DMS153 (cell line): ENCODE measurements at regions not wholly inside any gene's neighbourhood (a gene's known extent, or its start where the extent isn't known, plus 50 kb on each side); places are given as distances from the start of the nearest gene placed in this dataset.
"Not testable (repeated sequence)": the region's sequence is repeated elsewhere in the genome, so short reads cannot be mapped to it uniquely, and the experiment has no call there.

Experiments
- DNase-seq: peaks from one replicate; lab custom pipeline; 2025; lab: John Stamatoyannopoulos, UW

DNA sequence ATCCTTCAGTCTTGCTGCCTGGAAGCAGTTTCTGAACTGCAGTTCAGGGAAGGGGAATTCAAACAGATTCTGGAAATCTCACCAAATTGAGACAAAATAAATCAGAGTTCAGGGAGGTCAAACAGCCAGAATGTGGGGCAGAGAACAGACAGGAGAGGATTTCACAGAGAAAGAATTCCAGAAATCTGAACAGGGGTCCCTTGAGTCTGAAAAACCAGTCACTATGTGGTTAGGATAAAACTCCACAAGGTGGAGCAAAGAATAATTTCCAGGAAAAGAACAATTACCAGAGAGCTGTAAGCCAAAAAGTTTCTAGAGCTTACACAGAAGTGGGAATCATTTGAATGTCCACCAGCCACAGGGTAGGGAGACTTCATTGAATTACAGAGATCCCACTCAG is 84.7 kb downstream of the URB2 start:
- DNase-seq, result no peak

DNA sequence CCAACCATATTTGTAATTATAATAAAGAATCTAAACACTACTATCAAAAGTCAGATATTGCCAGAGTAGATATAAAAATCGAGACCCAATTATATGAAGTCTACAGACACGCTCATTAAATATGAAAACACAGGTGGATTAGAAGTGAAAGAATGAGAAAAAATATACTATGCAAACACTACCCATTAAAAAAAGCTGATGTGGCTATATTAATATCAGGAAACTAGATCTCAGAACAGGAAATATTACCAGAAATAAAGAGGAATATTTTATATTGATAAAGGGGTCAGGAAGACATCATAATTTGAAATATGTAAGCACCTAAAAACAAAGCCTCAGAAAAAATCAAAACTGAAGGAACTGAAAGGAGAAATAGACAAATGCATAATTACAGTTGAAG is 88.3 kb downstream of the URB2 start:
- DNase-seq, result no peak

- no peak for DNase-seq
Measured at GRCh38 chr1:229714964-229715603, 89.0 kb downstream of the URB2 start.

- DNase-seq, result no peak
Measured at GRCh38 chr1:229716069-229716468, 90.0 kb downstream of the URB2 start.

GRCh38 chr1:229716704-229717103 is 90.7 kb downstream of the URB2 start:
- no peak for DNase-seq

DNA sequence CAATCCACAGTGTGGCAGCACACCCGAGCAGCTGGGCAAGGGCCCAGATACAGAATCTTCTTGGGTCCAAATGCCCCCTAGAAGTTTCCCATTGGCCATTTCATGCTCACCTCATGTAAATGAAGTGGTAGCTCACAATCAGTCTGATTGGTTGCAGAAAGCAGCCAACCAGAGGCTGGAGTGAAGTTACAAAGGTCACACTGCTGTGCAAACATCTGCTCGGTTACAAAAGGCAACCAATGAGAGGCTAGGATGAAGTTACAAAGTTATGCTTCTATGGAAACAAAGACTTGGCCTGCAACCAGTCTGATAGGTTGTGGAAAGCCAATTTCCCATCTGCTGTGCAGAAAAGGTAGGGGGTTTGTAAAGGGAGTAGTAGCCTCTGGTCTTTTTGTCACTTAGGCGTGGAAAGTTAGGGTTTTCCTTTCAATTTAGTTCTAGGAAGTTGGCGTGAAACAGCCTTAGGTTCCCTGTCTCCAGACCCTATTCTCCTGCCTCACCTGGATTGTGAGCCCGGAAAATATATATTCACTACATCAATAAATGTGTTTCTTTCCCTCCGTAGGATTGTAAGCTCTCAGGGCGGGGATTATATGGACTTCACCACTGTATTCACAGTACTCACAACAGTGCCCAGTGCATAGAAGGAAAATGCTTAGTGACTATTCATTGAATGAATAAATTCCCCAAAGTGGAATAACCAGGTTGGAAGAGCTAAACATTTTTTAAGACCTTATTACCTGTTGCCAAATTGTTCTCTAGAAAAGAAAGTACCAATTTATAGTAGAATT is 91.9 kb downstream of the URB2 start:
- DNase-seq, result no peak

DNA sequence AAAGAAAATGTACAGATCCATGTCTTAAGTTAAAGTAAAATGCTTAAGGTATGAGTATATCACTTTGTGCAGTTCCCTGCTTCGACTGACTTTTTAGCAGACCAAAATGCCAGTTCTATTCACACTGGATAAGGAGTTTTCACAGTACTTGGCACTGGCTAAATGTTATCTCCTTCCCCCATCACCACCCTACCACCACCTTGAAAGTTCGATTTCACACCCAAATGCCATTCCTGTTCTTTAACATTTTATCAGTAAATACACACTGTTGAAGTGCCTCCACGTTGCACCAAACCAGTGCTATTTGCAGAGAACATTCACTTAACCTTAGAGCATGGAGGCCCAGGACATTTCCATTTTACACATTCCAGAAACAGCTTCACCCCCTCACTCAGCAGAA is 100.0 kb downstream of the URB2 start:
- no peak for DNase-seq

- no peak for DNase-seq
Measured at GRCh38 chr1:229729916-229730315, 103.9 kb downstream of the URB2 start.

- DNase-seq, result no peak
Measured at GRCh38 chr1:229730573-229730972, 104.5 kb downstream of the URB2 start.

- no peak for DNase-seq
Measured at GRCh38 chr1:229732061-229732460, 106.0 kb downstream of the URB2 start.

- DNase-seq, result no peak
Measured at GRCh38 chr1:229736376-229736775, 110.3 kb downstream of the URB2 start.

- DNase-seq, result not testable (repeated sequence)
Measured at GRCh38 chr1:229742614-229743013, 116.6 kb downstream of the URB2 start.

DNA sequence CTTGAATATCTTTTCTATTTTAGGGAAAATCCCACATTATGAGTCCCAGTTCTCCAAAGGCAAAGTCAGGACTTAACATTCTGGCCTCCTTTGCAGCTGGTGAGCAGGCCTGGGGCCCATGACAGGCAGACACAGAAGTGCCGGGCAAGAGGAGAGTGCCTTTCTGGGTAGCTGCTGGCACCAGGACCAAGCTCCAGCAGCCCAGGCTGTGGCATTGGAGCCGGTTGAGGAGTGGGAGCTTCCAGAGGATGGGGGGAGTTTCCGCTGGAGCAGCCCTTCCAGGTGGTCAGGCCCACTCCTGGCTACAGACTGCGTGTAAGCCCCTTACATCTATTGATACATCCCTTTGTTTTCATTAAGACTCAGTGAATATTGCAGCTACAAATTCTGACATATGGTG is 123.9 kb downstream of the URB2 start:
- no peak for DNase-seq

DNA sequence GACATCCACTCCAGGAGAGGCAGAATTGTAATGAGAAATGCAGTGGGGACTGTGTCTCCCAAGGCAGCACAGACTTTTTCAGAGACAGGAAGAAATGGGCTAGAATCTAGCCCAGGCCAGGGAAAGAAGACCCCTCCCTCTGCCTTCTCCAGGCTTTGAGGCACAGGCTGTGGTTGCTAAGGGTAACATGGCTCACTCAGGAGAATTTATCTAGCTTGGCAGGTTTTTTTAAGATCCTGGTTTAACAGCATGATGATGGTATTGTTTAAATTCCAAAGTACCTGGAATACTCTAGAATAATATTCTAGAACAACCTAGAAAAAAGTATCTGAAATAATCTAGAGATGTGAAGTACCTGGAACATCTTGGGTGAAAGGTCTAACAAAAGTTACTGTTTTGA is 125.6 kb downstream of the URB2 start:
- DNase-seq, result no peak

DNA sequence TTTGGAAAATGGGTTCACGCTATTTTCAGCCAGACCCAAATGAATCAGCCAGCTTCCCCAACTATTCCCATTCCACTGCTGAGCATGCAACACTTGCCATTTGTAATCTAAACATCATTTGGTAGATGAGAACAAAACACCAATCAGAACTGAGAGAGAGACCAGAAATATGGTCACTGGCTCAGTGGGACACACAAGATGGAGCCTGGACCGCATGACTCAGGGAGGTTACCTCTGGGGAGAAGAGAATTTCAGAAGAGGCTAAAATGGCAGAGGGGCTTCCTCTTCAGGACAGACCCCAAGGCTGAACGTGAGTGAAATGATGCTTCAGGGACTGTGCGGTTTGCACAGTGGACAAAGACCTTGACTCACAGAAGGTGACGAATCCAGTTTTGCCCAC is 126.6 kb downstream of the URB2 start:
- no peak for DNase-seq

GRCh38 chr1:229753764-229754551 is 127.9 kb downstream of the URB2 start:
- no peak for DNase-seq

DNA sequence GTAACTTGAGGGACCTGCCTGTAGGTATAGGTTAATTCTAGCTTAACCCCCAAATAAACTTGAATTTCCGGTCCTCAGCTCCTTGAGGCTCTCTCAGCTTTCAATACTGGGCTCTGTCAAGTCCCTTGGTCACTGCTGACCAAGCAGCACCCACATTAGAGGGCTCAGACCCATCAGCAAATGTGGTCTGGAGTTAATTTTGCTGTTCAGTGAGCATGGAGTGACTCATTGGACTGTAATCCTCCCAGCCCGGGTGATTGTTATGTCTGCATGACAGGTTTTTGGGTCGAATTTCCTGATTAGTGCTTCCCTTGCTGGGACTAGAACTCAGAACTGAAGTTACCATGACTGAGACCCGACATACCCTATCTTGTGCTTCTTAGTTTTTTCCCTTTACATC is 130.6 kb downstream of the URB2 start:
- DNase-seq, result no peak

GRCh38 chr1:229757226-229757625 is 131.2 kb downstream of the URB2 start:
- no peak for DNase-seq

DNA sequence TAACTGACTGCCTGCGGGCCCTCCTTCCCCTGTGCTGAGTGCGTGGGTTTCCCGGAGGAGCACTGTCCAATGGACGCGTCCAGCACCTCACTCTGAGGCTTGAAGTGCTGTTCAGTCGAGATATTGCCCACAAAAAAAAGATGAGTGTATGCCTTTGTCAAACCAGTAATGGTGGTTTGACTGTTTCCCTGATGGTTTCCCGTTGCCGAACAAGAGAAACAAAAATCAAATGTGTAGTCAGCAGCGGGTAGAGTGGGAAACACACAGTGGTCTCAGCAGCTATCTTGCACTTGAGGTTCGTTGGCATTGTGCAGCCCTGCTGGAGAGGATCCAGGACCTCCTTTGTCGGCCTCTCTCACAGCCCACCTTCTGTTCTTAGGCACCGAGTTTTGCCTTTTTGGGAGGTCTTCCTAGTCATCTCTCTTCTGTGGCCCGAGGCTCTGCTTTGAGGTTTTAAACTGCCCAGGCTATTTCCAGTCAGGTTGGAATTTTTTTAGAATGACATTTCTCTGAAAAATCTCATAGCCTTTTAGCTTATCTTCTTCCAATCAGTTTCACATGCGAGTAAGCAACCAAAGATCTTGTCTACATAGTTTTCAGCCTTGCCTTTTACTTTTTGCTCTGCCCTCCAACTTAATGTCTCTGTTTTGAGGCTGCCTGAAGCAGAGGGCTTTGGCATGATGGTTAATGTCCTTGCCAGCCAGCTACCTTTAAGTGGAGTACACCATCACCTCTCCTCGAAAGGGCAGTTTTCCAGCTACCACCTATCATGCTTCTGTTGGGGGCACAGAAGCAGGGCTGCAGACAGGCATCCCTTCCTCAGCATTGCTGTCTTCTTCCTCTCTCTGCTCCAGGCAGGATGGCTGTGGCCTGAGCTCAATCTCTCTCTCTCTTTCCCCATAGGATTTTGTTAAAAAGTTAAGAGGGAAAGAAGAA is 132.3 kb downstream of the URB2 start:
- DNase-seq, result no peak

DNA sequence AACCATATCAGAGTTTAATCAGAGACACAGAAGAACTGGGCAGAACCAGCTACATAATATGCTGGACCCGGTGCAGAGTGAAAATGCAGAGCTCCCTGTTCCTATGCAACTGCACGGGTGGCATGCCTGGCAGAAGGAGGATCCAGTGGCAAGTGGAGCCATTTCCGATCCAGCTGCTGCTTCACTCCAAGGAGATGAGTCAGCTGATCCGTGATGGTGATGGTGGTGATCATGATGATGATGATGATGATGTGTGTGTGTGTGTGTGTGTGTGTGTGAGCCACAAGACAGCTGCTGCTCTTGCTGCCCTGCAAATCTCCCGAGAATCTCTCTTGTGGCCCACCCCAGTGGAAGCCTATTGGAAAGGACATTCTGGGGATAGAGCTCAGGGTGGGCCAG is 133.0 kb downstream of the URB2 start:
- no peak for DNase-seq

DNA sequence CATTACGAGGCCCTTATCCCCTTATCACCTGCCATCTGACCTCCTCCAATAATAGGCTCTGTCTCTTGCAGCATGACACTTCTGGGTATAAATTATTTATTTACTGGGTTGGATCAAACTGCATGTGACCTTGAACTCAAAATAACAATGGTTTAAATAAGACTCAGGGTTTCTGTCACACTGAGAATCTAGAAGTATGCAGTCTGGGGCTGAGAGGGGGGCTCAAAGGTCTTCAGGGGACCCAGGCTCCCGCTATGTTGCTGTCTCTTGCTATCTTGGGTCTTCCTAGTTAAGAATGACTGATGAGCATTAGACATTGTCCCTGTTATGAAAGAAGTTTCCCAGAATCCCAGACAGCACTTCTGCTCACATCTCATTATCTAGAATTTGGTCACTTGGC is 133.5 kb downstream of the URB2 start:
- no peak for DNase-seq

DNA sequence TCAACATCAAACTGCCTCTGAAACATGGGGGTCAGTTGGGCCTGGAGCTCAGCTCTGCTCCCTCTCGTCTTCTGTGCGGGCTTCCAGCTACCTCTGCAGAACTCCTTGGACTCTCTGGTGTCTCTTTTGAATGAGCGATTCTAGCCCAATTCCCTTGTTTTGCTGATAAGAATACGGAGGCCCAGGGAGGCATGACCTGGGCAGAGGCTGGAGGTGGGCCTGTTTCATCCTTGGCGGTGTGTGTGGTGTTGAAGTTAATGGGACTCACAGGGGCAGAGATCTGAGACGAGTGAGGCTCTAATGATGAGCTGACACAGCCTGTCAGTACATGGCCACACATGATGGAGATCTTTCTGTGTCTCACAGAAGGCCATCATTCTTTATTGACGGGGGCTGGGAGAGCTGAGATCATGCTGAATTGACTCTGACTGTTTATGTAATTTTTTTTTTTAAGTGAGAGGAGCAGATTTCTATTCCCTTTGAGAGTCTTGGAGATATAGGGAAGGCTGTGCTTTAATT is 134.5 kb downstream of the URB2 start:
- DNase-seq, result no peak
